T-helper 22 cell (primary cell): ENCODE measurements at regions not wholly inside any gene's neighbourhood (a gene's known extent, or its start where the extent isn't known, plus 50 kb on each side); places are given as distances from the start of the nearest gene placed in this dataset.
"Not testable (repeated sequence)": the region's sequence is repeated elsewhere in the genome, so short reads cannot be mapped to it uniquely, and the experiment has no call there.

Source experiments
- DNase-seq: peaks from one replicate; pipeline ENCODE4 v3.0.0-alpha.2; 2020; ENCODE audit warnings: low read depth

DNA sequence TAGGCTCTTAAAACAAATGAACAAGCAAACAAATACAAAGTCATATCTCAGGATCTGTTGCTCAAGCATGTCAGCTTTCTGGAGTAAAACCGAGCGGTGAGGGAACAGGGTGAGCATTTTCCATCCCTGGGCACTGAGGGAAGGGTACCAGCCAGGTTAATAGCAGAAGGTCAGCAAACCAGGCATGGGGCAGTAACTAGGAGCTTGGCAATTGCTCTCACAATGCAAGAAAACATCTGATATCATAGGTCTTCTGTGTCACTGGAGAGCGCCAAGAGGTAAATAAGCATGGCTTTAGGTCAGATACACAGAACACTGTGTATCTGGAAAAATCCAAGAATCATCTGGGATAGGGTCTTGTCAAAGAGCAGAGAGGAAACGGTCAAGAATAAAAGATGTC lies 521.7 kb upstream of the AUTS2 start:
- DNase-seq, result no peak

DNA sequence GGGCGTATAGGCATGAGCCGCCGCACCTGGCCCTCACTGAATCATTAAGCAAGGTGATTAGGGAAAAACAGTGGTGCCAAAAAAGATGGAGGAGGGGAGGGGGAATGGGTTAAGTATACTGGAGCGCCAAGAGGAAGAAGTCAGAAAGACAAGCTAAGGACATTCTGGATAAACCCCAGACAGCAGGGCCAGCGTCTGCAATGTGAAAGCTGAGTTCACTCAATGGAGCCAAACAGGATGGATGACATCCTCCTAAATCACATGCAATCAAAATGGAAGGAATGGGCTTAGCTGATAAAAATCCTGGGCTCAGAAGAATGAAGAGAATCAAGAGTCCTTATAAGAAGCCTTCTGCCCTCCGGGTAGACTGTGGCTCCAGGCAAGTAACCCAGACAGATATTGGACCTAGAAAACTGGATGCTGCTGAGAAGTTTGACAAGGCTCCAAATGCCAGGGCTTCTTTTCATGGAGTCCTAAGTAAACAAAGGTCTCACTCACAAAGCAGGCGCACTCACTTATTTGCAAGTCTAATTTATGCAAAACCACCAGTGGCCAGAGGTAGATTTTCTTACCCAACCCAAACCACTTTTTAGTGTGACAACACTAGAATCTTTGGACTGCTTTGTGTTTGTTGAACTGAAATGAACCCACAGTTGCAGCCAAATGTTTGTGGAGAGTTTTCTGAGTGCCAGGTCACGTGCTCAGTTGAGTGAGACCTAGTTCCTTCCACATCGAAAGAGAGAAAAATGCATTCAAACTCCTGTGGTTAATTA lies 519.1 kb upstream of the AUTS2 start:
- DNase-seq, result no peak

DNA sequence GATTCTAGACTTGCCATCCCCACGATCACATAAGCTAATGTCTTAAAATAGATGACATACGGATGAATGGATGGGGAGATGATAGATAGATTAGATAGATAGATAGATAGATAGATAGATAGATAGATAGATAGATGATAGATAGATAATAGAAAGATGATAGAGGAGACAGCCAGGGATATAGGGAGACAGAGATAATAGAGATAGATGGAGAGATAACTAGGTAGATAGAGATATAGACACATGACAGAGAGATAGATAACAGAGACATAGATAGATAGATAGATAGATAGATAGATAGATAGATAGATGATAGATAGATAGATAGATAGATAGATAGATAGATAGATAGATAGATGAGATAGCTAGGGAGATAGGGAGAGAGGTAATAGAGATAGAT lies 511.0 kb upstream of the AUTS2 start:
- DNase-seq, result not testable (repeated sequence)

DNA sequence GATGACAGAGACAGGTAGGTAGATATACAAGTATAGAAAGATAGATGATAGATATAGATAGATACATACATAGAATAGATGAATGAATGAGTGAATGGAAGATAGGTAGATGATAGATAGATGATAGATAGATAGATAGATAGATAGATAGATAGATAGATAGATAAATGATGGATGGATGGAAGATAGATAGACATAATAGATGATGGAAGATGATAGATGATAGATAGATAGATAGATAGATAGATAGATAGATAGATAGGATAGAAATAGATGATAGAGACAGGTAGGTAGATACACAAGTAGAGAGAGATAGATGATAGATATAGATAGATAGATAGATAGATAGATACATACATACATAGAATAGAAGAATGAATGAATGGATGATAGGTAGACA lies 510.1 kb upstream of the AUTS2 start:
- no peak for DNase-seq

DNA sequence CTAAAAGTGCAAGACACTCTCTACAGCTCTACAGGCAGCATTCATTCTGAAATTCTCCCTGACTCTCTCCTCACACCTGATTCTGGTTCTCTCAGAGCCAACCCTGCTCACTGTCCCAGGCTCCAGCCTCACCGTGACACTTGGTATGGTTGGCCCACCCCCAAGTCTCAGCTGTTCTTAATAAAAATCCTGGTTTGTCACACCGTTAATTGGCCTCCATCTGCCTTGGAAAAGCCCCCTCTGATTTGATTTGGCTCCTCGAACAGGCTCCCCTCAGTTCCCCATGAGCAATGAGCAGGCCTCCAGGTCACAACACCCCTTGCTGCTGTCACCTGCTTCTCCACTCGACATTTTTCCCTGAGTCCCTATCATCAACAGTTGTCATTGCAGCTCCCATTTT lies 507.3 kb upstream of the AUTS2 start:
- no peak for DNase-seq

DNA sequence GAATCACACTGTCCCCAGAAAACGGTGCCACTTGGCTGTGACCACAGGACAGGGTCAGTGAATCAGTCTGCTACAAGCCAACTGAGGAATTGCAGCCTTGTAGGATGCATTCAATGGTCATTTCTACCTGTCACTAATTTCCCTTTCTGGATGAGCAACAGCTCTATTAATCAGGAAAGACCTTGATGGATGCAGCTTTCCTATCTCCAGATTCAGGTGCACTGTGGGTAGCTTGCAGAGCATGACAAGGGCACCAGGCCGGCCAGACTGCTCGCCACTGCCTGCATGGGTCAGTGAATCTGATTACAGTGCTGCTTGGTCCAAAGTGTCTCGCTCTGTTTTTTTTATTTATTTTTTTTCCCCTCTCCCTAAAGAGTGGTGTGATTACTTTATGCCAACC lies 506.8 kb upstream of the AUTS2 start:
- DNase-seq, result no peak

DNA sequence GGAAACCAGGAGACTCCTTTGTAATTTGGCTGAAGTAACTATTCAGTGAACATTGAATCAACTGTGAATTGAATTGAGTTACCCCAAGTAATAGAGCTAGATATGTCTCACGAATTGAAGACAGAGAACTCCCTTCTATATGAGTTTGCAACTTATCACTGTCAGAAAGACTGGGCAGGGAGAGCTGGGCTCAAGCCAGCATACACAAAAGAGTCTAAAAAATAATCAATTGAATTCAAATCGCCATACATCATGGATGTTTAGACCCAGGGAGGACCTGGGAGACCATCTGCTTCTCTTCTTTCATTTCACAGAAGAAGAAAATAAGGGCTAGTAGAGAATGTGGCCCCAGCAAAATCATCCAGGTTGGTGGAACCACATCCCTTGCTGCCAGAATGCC lies 503.1 kb upstream of the AUTS2 start:
- no peak for DNase-seq

DNA sequence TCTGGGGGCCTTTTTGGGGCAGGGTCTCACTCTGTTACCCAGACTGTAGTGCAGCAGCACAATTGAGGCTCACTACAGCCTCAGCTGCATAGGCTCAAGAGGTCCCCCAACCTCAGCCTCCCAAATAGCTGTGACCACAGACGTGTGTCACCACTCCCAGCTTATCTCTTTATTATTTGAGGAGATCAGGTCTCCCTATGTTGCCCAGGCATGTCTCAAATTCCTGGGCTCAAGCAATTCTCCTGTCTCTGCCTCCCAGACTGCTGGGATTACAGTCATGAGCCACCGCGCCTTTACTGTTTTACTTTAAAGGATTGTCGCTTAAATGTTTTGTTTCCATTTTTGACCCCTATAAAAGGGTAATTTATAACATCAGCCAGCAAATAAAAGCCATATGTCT lies 502.6 kb upstream of the AUTS2 start:
- DNase-seq, result no peak

DNA sequence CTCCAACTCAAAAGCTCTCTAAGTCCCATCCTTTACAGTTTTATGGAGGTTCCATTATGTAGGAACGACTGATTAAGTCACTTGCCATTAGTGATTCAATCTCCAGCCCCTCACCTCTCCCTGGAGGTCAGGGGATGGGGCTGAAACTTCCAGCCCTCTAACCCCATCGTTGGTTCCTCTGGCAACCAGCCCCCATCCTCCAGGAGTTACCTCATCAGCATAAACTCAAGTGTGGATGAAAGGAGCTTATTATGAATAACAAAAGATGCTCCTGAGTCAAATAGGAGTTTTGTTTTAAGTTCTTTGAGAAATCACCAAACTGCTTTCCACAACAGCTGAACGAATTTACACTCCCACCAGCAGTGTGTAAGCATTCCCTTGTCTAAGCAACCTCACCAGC lies 494.3 kb upstream of the AUTS2 start:
- no peak for DNase-seq

DNA sequence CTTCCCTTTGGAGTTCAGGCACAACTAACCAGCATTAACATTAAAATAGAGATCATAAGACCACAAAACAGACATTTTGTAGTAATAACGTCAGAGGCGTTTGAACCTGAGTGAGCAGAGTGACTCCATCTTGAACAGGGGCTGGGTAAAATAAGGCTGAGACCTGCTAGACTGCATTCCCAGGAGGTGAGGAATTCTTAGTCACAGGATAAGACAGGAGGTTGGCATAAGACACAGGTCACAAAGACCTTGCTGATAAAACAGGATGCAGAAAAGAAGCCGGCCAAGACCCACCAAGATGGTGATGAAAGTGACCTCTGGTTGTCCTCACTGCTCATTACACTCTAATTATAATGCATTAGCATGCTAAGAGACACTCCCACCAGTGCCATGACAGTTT lies 493.2 kb upstream of the AUTS2 start:
- no peak for DNase-seq

DNA sequence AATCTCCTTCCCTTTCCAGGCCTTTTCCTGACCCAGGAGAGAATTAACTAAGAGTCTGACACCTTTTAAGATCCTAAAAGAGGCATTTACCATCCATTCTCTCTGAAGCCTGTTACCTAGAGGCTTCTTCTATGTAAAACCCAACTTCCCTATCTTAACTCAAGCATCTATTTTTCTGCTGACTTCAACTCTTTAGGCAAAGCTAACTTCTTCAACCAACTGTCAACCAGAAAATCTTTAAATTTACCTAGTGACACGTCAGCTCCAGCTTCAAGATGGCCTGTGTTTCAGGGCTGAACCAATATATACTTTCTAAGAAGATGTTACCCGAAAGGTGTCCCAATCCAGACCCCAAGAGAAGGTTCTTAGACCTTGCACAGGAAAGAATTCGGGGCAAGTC lies 492.3 kb upstream of the AUTS2 start:
- no peak for DNase-seq

DNA sequence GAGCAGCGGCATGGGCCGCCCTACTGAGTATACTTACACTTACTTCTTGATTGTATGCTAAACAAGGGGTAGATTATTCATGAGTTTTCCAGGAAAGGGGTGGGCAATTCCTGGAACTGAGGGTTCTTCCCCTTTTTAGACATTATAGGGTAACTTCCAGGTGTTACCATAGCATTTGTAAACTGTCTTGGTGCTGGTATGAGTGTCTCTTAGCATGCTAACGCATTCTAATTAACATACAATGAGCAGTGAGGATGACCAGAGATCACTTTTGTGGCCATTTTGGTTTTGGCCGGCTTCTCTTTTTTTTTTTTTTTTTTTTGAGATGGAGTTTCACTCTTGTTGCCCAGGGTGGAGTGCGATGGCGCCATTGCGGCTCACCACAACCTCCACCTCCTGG lies 491.8 kb upstream of the AUTS2 start:
- DNase-seq, result not testable (repeated sequence)

DNA sequence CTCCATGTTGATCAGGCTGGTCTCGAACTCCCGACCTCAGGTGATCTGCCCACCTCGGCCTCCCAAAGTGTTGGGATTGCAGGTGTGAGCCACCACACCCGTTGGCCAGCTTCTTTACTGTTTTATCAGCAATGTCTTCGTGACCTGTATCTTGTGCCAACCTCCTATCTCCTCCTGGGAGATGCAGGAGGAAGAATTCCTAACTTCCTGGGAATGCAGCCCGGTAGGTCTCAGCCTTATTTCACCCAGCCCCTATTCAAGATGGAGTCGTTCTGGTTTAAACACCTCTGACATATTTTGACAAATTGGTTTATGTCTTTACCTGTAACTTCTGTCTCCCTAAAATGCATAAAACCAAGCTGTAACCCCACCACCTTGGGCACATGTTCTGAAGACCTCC lies 491.3 kb upstream of the AUTS2 start:
- DNase-seq, result not testable (repeated sequence)

DNA sequence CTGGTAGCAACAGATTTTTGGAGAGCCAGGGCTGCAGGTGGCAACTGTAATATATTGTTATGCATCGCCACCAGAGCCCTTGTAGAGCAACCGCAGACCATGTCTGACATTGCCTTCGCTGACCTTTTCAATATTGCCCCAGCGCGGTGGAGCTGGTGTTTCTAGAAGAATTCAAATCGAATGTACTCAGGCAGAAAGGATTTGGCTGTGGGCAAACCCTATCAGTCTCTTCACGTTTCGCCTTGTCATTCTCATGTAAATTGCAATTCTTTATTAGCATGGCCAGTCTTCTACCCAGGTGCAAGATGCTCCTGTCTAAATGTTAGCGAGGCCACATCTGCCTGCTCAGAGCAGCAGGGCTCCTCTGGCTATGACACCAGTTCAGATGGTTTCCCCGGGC lies 490.2 kb upstream of the AUTS2 start:
- DNase-seq, result no peak

DNA sequence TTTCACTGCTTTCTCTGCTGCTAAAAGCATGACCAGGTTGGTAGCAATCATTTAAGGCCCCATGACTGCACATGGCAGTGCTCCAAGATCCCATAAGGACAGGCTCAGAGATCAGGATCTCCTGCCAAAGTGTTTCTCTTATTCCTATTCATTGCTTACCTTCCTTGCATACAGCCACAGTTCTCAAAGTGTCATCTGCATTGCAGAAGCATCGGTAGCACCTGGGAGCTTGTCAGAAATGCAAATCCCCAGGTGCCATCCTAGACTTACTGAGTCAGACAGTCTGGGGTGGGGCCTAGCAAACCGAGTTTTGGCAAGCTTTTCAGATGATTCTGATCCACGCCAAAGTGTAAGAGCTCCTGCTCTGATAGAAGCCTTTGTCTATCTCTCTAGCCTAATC lies 489.0 kb upstream of the AUTS2 start:
- DNase-seq, result no peak

DNA sequence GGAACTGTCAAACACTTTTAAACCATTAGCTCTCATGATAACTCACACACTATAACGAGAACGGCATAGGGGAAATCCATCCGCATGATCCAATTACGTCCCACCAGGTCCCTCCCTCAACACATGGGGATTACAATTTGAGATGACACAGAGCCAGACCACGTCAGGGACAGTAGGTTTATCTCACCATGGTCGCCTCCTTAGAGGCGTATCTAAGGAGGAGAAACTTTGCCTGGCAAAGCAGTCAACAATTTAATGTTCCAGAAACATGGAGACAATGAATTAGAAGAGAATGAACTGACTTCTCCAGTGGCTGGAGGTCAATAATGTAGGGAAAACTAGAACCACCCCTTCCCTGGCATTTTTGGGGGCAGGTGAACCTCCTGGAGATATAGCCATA lies 488.4 kb upstream of the AUTS2 start:
- DNase-seq, result no peak

DNA sequence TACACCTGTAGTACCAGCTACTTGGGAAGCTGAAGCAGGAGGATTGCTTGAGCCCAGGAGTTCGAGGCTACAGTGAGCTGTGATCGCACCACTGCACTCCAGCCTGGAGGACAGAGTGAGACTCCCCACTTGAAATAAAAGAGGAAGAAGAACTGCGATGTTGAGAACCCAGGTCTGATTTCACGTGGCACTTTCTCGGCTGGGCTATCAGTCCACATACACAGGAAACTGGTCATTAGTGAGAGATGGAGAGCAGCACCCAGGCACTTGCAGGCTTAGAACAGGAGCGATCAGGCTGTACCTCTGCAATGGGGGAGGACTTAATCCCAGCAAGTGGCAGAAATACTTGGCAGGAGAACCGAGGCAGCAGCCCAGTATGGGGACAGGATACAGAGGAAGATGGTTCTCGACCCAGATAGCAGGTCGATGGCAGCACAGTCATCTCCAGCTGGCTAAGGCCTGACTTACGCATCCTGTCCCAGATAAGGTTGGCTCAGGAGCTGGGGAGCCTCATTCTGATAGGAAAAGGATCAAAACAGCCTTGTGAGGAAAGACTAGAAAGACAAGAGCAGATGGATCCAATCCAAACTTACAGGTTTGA lies 487.7 kb upstream of the AUTS2 start:
- DNase-seq, result no peak

DNA sequence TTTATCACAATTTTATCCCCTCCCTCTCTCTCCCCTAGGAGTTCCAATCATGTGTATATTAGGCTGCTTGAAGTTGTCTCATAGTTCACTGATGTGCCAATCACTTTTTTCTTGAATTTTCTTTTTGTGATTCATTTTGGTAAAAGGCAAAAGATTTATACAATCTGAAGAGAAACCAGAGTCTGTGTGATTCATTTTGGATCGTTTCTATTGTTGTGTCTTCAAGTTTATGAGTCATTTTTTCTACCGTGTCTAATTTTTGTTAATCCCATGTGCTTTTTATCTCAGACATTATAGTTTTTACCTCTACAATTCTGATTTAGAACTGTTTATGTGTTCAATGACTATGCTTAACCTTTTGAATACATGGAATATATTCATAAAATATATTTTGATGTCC lies 483.9 kb upstream of the AUTS2 start:
- no peak for DNase-seq

DNA sequence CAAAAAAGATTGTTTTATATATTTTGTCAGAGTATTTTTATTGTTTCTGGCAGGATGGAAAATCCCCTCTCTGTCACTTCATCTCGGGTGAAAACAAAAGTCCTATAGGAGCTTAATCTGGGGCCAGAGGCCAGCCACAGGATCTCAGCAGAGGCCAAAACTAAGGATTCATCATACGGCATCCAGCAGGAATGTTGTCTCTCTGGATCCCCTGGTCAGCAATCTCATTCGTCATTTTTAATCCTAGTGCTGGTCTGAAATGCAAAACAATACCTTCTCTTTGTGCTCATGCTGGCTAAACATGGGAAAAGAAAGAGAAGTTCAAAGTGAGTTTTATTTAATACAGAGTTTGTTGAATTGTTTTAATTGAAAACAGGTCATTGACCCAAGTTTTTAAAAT lies 482.5 kb upstream of the AUTS2 start:
- DNase-seq, result no peak

DNA sequence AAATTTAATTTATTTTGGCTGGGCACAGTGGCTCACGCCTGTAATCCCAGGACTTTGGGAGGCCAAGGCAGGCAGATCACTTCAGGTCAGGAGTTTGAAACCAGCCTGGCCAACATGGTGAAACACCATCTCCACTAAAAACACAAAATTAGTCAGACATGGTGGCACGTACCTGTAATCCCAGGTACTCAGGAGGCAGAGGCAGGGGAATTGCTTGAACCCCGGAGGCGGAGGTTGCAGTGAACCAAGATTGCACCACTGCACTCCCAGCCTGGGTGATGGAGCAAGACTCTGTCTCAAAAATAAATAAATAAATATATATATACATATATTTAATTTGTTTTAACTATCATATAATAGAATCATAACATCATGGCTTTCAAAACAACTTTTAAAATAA lies 482.1 kb upstream of the AUTS2 start:
- DNase-seq, result not testable (repeated sequence)

DNA sequence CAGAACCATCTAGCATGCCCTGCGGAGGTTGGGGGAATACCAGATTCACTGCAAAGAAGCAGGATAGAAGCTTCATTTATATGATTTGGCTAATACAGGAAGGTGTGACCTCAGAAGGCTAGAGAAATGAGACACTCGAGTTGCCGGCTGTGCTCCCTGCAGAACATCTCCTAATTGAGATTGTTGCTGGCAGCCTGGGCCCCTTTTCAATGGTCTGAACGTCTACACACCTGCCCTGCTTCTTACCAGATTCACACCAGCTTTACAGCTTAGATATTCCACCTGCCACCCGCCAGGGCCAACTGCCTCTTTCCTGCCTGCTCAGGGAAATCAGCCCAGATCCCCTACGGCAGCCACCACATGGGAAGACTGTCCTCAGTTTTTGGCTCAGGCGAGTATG lies 475.3 kb upstream of the AUTS2 start:
- DNase-seq, result no peak

DNA sequence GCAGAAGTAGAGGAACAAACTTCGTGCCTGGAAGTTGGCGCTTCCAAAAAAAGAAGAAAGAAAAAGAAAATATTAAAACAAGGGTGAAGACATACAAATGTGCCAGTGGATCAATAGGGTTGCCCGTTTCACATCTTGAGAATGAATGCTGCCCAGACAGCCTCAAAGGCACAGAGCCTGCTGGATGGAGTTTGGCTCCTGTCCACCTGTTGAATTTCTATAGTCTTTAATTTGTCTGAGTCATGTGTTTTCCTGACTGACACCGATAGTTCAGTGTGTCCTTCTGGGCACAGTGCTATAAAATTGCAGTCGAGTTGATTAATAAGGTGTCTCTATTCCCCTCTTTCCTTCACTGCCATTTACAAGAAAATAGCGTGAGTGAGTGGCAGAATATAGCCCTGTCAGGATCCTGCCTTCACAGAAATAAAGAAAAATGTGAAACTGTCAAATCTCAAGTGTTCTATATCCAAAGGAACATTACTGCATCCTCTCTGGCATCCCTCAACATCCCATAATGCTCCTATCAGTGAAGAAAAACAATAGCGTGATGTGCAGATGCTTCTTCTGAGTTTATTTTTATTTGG lies 471.3 kb upstream of the AUTS2 start:
- no peak for DNase-seq

DNA sequence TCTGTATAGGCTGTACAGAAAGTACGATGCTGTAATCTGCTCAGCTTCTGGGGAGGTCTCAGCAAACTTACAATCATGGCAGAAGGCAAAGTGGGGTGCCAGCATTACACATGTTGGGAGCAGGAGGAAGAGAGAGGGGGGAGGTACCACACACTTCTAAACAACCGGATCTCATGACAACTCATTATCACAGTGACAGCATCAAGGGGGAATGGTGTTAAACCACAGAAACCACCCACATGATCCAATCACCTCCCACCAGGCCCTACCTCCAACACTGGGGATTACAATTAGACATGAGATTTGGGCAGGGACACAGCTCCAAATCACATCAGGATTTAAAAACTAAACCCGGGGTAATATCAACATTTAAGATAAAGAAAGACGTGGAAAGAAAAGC lies 468.8 kb upstream of the AUTS2 start:
- DNase-seq, result no peak

DNA sequence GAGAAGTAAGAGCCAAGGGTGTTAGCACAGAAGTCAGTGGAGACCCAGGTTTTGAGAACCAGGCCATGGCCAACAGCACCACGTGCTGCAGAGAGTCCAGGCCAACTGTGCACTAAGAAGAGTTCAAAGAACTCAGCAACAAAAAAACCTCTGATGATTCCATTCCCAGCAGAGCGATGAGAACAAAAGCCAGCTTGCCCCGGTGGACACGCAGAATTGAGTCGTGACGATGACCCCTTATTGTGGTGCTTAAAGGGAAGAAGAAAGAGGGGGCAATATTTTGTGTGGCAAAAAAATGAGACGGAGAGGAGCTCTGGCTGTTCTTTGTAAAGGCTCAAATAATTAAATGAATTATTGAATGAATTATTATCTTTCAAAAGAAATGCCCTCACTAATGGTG lies 468.3 kb upstream of the AUTS2 start:
- no peak for DNase-seq
